ENCODE measurements at regions not wholly inside any gene's neighbourhood (a gene's known extent, or its start where the extent isn't known, plus 50 kb on each side); places are given as distances from the start of the nearest gene placed in this dataset.
"Not testable (repeated sequence)": the region's sequence is repeated elsewhere in the genome, so short reads cannot be mapped to it uniquely, and the experiment has no call there.

DNA sequence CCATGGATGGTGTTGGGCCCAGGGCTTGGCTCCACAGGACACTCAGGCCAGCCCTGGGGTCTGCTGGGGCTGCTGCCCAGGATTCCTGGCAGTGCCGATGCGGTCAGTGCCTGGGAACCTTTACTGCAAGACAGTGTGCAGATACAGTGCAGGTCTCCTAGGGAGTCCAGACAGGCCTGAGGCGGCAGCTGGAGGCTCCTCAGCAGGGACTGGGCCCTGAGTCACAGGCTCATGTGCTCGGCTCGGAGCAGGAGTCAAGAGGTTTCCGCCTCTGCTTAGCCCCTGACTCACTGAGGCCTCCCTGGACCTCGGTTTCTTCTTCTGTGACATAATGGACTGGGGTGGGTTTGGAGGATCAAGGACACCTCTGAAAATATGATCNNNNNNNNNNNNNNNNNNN lies 3941.6 kb upstream of the TPTE start:
- not testable (repeated sequence) for H3K4me3 ChIP-seq (replicated peaks in 1 of 2; ENCODE audit: low read depth in 2 of 2, low read length in 2 of 2); DNase-seq (ENCODE audit: low read depth in 2 of 2)
